HG03457 (cell line): ENCODE measurements at regions not wholly inside any gene's neighbourhood (a gene's known extent, or its start where the extent isn't known, plus 50 kb on each side); places are given as distances from the start of the nearest gene placed in this dataset.

Source experiments
- ATAC-seq: cut with Tn5 transposase; IDR thresholded peaks from one replicate; pipeline ENCODE4 v1.9.1; 2021; ENCODE audit warnings: moderate number of reproducible peaks; ENCODE audit not compliant: unreplicated experiment

DNA sequence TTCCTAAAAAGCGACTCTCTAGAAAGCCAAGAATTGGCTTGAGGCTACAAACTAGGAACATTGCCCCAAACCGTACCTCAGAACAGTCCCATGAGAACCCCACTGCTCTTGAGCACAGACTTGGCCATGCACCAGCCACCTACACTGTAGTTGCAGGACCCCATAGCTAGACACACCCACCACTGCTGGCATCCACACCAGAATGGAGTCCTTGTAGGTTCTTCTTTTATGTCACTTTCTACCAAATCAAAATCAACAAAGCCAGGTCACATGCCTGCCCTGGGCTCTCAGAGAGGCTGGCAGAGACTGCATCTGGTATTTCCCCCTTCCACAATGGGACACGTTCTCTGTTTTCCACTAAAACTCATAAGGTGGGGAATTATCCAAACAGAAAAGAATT, 290.5 kb downstream of the SHOX2 start:
- no peak for ATAC-seq

DNA sequence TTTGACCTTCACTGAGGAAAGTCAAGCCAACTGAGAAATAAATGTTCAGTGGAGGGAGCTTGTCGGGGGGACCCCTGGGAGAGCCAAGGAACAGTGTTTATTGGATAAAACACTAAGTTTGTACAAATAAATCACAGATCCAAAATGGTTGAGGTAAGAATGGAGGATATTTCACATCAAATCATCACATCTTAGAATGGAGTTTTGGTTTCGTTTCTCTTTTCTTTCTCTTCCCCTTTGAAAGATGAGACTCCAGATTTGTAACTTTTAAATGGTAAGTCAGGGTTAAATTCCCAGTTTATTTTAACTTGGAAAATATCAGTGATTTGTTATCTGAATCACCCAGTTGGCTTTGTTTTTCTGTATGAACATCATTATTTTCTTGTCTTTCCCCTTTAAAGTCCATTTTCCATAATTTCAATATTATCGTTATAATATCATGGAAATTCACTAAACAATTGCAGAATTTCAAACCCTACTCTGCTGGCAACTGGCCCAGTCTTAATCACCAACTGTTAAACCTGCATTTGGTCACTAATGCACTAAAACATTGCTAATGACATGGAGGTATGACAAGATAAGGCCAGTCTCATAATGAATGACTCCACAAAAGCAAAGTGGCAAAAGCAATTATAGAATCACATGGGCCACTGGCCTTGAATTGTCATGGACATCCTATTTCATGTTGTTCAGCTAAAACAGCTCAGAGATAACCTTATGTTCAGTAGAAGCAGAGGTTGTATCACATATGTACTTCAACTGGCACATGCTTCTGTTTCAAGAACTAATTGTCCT, 295.1 kb downstream of the SHOX2 start:
- no peak for ATAC-seq

DNA sequence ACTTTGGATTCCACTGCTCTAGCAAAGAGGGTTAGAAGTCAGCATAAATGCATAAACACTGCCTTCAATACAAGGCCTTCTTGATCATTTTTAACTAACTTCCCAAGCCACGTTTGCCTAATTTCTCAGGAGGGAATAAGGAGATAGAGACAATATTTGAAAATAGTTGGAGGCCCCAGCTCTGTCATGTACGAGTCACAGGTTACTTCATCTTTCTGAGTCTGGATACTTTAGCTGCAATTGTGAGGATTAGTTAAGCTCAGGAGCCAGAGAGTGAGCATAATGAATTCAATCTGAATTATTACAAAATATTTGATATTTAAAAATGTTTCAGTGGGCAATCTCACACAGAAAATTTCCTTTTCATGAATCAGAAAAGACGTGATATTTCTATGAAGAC, 298.9 kb downstream of the SHOX2 start:
- ATAC-seq = no peak

DNA sequence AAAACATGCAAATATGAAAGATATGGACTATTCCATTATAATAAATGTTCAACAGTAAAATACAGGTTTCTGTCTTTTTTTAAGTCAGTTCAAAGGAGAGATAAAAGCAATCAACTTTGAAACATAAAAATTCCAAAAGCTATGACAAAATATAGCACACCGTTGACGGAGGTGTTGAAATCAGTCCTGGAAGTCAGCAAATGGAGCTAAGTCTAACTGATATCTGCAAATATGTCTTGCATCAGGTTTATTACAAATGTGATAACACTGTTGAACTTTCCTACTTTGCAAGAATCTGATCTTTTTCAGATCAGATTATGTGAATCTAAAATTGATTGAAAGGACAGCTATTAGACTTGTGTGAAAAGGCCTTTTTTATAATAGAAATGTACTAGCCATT, 300.7 kb downstream of the SHOX2 start:
- ATAC-seq = no peak

DNA sequence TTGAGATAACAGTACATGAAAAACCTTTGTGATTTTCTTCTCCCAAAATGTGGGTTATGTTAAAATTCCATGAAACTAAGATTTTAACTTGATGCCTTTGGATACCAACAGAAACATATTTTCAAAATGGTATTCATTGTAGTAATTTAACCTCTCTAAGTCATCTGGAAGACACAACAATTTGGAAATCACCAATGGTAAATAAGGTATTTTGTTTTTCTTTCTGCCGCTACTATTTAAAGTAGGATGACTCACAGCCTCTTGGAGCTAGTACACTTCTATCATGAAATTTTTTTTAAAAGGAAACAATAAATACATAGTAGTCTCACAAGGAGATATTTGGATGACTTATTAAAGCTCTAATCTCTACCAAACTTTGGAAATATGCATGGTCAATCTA, 291.6 kb upstream of the VEPH1 start:
- no peak for ATAC-seq

DNA sequence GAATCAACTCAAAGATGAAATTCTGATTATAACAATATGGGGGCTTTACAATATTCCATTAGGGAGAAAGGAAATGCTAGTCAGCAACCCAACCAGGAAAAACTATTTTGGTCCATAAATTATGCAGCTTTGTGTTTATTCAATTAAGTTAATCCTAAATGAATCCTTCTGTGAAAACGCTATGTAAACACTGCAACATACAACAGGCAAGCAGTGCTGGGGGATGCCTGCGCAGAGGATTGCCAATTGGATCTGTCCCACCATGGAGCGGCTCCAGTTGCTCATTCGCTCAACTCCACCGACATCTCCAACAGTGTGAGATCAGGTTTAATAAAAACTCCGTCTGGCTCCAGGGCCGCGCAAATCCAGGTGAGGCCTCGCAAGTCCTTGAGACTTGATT, 290.5 kb upstream of the VEPH1 start:
- ATAC-seq = no peak

DNA sequence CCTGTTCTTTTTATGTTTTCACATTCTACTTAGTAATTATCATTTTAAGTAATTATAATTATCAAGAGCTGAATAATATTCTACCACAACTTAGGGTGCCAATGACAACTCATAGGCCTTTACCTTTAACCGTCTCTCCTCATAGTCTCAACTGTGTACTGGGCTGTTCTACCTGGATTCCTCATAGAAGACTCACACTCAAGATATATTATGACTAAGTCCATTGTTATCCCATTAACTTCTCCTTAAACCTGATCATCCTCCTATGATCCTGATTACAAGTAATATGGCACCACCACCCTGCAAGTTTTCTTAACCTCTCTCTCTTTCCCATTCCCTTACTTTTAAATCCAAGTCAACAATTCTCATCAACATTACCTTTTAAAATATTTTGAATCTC, 285.9 kb upstream of the VEPH1 start:
- ATAC-seq = no peak

DNA sequence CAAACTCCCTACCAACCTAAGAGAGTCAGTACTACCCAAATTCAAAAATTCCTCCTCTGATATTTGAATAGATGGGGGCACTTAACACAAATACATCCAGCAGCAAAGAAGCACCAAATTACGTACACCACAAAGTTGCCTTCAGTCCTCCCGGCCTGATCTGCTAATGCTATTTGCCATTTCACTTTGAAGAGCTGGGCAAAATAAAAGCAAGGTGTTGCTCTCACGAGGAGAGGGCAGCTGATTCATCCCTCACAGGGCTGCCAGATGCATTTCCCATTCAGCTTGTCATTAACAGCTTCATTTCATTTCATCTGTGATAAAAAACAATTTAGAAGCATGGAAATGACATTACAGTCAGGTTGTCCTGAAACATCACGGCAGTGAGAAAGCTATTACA, 283.4 kb upstream of the VEPH1 start:
- ATAC-seq = no peak

DNA sequence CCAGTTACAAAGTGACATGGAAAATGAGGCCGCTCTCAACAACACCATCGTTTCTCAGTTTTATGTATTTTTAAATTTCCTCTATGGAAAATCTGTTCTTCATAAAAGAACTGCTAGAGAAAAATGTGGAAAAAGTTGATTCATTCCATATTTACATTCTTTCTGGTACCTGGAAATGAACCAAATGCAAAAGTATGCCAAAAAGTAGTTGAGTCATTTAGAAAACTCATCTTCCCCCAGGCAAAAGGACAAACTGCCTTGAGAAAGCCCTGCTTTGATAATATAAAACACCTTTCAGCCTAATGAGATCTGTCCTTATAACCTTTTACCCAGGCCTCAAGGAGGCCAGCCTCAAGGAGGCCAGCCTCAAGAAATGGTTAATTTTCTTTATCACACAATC, 283.0 kb upstream of the VEPH1 start:
- no peak for ATAC-seq

DNA sequence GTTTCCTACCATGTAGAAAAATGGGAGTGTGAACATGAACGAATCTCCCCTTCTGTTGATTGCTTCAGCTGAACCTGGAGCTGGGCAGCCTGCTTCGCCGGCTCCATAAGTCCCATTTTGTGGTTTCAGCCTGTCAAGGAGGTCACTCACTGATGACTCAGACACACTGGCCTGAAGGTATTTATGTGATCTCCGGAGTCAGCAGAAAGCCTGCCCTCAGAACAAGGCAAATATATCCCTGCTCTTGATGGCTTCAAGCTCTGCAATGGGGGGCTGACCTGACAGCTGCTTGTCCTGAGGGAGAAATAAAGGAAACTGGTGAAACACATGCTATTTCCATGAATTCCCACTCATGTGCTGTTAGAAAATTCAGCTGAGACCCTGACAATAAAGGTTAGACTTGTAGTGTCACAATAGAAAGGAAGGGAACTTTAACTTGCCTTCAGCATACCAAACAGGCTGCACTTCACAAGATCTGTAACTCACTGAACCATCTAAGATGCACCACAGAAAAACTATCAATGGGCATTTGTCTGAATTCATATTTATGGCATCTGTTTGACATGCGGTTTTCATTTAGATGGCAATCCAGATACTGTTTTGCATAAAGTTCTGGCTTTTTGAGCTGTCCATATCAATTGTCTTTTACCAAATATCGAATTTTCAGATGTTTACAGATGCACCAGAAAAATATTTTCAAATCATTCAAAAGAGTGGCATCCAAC, 282.0 kb upstream of the VEPH1 start:
- no peak for ATAC-seq

DNA sequence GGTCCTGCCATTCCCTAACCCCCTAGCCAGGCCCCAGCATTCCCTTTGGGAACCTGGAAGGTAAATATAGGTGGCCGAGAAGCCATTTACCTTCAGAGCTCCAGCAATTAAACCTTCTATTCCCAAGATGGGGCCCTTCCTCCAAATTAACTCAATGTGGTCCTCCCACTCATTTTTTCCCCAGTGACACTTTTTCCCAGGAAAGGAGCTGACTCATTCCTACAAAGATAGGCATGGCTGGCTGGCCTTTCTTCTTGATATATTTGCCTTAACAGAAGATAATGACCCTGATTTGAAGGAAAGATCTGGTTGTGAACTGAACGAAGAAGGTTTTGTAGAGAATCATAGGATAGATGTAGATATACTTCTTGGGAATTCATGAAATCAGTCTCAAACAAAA, 279.0 kb upstream of the VEPH1 start:
- no peak for ATAC-seq

DNA sequence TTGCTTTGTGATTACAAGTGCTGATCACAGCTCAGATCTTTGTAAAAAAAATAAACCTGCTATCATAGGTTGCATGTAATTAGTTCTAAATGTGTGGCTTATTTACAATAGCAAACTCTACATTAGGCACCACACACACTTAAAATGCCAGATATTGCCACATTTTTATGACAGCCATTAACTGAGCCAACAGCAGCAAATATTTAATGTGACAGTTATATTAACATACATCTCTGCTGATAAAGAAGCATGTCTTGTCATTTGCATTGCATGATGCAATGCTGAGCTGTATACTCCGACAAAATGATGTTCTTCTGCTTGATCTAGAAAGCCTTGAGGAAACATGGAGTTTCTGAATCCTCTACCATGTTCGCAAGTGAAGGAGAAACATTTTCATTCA, 273.6 kb upstream of the VEPH1 start:
- ATAC-seq = no peak

DNA sequence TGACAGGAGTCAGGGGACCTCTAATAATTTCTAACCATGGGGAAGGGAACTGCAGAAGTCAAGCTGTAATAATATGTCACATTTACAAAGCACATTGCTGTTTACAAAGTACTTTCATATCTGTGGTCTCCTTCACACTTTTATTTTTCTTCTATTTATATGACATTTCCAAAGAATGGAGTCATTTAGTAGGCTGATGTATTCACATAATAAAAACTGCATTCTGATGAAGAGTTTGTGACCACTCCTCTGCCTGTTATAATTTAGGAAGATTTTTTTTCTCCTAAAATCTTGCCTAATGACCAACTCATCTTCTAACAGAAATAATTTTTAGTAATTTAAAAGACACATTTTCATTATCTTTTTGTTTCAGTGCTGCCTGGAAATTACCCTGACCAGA, 272.2 kb upstream of the VEPH1 start:
- ATAC-seq = no peak

DNA sequence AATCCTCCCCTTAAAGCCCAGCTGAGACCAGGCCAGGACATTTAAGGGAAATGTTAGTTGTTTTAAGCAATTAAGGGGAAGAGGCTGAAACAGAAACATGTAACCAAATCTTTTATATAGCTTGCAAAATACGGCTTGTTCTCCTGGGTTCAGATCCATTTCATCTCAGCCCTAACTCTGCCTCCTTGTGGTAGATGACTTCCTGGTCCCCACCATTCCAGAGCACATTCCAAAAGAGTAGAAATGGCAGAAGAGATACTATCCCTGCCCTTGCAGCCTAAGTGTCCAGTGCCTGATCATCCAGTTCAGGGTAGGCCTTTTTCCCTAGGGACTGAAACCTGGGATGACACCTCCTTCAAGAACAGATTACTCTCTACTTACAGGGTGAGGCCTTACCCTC, 266.2 kb upstream of the VEPH1 start:
- no peak for ATAC-seq

DNA sequence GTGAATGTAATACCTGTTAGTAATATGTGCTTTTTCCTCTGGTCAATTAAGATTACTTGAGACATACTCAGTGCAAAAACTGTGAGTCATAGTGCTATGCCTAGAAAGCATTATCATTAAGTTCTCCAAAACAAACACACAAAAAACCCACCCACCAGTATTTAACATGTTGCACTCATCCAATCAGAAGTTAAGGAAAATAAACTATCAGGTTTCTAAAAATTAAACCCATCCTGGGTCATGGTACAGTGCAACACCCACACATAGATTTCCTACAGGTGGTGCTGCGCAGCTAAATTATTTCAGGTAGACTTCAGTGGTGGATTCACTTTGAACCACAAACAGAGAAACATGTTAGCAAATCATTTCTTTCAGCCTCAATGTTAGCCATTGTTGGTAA, 264.4 kb upstream of the VEPH1 start:
- no peak for ATAC-seq

DNA sequence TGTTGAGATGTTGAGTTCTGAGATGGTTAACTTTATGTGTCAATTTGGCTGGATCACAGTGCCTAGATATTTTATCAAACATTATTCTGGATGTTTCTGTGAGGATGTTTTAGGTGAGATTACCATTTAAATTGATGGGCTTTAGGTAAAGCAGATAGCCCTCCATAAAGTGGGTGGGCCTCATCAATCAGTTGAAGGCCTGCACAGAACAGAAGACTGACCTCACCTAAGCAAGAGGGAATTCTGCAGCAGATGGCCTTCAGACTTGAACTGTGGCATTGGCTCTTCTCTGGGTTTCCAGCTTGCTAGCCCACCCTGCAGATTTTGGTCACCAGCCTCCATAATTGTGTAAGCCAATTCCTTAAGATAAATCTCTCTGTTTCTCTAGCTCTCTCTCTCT, 260.4 kb upstream of the VEPH1 start:
- ATAC-seq = no peak

DNA sequence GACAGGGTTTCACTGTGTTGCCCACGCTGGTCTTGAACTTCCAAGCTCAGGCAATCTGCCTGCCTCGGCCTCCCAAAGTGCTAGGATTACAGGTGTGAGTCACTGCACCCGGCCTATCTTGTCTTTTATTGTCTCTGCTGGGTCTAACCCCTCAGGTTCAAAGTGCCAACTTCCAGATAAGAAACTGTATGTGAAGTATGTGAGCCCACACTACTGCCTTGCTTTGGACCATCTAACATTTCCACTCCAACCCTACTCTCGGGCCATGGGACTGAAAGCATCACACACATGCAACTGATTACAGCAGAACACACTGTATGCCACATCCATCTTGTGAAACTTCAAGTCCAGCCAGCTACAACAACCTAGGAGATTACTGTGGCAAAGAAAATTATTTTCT, 256.1 kb upstream of the VEPH1 start:
- no peak for ATAC-seq

DNA sequence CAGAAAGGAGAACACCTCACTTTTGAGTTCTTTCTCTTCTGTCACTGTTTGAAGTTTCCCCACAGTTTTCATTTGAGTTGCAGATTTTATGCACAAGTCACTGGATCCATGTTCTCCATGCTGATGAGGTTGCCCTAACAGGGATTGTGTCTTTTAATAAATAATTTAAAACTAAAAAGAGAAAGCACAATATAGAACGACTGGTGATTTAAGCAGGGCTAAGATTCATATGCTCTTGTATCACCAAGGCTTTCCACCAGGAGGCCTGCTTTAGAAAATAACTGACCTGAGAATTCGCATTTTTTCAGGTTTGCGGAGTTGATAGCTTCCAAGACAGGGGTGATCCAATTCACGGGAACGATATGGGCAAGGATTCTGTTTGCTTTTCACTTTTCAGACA, 252.0 kb upstream of the VEPH1 start:
- no peak for ATAC-seq

DNA sequence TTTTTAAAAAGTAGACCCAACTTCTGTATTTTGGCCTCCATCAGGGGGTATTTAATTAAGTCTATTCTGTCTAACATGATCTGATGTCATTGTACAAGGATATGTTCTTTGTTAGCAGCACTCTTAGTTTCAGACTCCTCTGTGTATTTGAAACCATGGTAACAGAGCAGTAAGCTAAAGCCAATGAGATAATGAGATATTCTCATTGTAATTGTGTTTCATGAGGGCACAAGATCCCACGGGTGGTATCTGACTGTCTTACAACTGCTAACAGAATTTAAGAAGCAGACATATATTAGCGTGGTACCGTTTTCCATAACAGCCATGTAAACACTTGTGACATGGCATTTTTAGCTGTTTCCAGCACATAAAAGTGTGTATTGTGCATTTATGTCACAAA, 251.2 kb upstream of the VEPH1 start:
- no peak for ATAC-seq

DNA sequence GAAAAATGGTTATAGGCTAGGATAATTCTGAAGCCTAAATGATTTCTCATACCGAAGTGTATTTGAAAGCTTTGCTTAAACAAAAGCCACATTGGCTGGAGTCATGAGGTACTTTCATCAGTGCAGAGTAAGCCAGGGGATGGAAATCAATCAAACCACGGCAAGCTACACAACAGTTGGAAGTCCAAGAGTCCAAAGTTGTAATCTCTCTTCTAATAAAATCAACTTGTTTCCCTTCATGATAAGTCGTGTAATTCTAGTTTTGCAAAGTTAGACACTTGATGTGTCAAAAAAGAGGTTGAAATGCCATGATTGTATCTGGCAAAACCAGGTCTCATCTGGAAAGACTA, 250.5 kb upstream of the VEPH1 start:
- no peak for ATAC-seq

DNA sequence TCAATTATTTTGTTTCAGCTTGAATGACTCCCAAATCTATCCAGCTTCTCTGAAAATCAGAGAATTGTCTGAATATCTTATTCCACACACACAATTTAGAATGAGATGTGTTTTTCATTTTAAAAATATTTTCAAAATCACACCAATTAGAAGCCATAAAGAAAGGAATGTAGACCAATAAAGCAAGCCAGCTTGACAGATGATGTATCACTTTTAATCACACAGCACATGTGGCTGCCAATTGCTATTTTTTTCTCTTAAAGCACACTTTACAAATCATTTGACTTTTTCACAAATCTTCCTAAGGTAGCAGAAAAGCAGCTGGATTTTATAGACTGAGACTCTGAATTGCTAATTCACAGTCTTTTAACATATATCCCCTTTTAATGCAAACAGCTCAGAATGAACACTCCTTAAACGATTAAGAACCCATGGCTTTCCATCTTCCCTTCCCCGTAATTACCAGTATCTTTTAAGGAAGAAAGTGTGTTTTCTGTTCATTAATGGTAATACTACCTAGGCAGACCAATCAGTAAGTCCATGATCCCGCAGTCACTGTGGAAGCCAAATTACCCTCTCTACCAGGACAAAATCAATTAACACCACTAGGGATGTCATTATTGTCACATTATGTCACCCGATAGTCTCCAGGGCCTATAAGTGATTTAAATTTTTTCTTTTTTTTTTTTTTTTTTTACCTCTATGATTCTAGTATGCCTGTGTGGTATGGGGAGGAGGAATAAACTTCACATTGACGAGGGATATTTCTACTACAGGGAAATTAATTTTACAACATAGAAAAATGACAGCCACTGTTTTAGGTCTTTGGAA, 250.0 kb upstream of the VEPH1 start:
- ATAC-seq = no peak

DNA sequence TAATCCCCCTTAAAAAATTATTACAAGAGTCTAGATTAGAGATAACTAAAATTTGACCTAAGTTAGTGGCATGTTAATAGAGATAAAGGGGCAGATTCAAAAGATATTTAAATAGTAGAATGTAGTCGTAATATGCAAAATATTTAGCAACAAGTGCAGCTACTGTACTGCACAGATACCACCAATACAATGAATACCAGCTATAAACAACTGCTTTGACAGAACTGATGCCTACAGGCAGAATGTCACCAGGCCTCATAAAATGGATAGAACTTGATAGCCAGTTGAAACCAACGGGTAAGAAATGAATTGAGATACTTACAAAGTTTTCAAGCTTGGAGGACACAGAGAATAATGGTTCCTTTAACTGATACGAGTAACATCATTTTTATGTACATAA, 249.3 kb upstream of the VEPH1 start:
- no peak for ATAC-seq
